PC-3 (cell line): ENCODE measurements at regions not wholly inside any gene's neighbourhood (a gene's known extent, or its start where the extent isn't known, plus 50 kb on each side); places are given as distances from the start of the nearest gene placed in this dataset.

Source experiments
- ATAC-seq: fragments of 200-7000 bp; cut with Tn5 transposase; 2 replicates; pipeline ENCODE4 v1.9.1; 2020; ENCODE audit warnings: mild to moderate bottlenecking, moderate library complexity
- BruUV-seq: library from RNA; stranded (reverse); fragments of 400-500 nt; replicated peaks from 2 replicates; lab custom pipeline; 2021; lab: Mats Ljungman, UMichigan
- CTCF ChIA-PET: fragments of 300-600 bp; sonication (Branson Sonifier 250); formaldehyde crosslinking; loops from one replicate; lab custom pipeline; 2022; ENCODE audit warnings: antibody characterized with exemption; lab: Charles Lee
- POLR2A ChIA-PET: fragments of 300-600 bp; sonication (Branson Sonifier 250); formaldehyde crosslinking; loops from one replicate; lab custom pipeline; 2022; ENCODE audit warnings: antibody characterized with exemption; ENCODE audit not compliant: unreplicated experiment; lab: Charles Lee
- DNase-seq: peaks from one replicate; pipeline ENCODE4 v3.0.0-alpha.2; 2015
- H2AFZ ChIP-seq: fragments of 300-600 bp; sonication (generic); 2 replicates; pipeline ENCODE4 v1.6.0; 2016; ENCODE audit warnings: antibody characterized with exemption, low read length
- H3F3A ChIP-seq: fragments of 300-600 bp; sonication (generic); one replicate; pipeline ENCODE4 v1.6.0; 2017; ENCODE audit warnings: antibody characterized with exemption, low read length, control low read depth, mild to moderate bottlenecking; ENCODE audit not compliant: unreplicated experiment
- H3K27ac ChIP-seq: fragments of 300-600 bp; sonication (generic); 2 replicates; pipeline ENCODE4 v1.5.1; 2016; ENCODE audit warnings: mild to moderate bottlenecking, low read length
- H3K27me3 ChIP-seq: fragments of 300-600 bp; sonication (generic); 2 replicates; pipeline ENCODE4 v1.6.1; 2016; ENCODE audit warnings: low read length, mixed read lengths
- H3K36me3 ChIP-seq: fragments of 300-600 bp; sonication (generic); 2 replicates; pipeline ENCODE4 v1.6.1; 2016; ENCODE audit warnings: low read depth, mixed run types, low read length, mixed read lengths
- H3K4me1 ChIP-seq: fragments of 300-600 bp; sonication (generic); 2 replicates; pipeline ENCODE4 v1.5.1; 2016; ENCODE audit warnings: low read length; ENCODE audit not compliant: insufficient read depth
- H3K4me2 ChIP-seq: fragments of 300-600 bp; sonication (generic); 2 replicates; pipeline ENCODE4 v1.6.0; 2016; ENCODE audit warnings: low read length
- H3K4me3 ChIP-seq: fragments of 300-600 bp; sonication (generic); 2 replicates; pipeline ENCODE4 v1.5.1; 2016; ENCODE audit warnings: mild to moderate bottlenecking, low read length, mixed read lengths
- H3K79me2 ChIP-seq: fragments of 300-600 bp; sonication (generic); 2 replicates; pipeline ENCODE4 v1.6.1; 2017; ENCODE audit warnings: low read length, mixed read lengths
- H3K9ac ChIP-seq: fragments of 300-600 bp; sonication (generic); 2 replicates; pipeline ENCODE4 v1.6.0; 2016; ENCODE audit warnings: mild to moderate bottlenecking, low read length
- H3K9me2 ChIP-seq: fragments of 300-600 bp; sonication (generic); replicated peaks from 2 replicates; pipeline ENCODE4 v1.6.1; 2016; ENCODE audit warnings: mixed run types, low read length, mixed read lengths
- H3K9me3 ChIP-seq: fragments of 300-600 bp; sonication (generic); 2 replicates; pipeline ENCODE4 v1.6.1; 2016; ENCODE audit warnings: low read length, mixed read lengths
- H4K20me1 ChIP-seq: fragments of 300-600 bp; sonication (generic); 2 replicates; pipeline ENCODE4 v1.6.1; 2016; ENCODE audit warnings: low read length, mixed read lengths
- EZH2 ChIP-seq: fragments of 300-600 bp; sonication (generic); IDR thresholded peaks from one replicate; pipeline ENCODE4 v1.6.1; 2017; ENCODE audit warnings: antibody characterized with exemption, mild to moderate bottlenecking, low read length; ENCODE audit not compliant: unreplicated experiment
- EZH2phosphoT487 ChIP-seq: fragments of 300-600 bp; sonication (generic); IDR thresholded peaks from 2 replicates; pipeline ENCODE4 v1.6.1; 2018; ENCODE audit warnings: mild to moderate bottlenecking, antibody characterized with exemption, low read length, borderline replicate concordance
- intact Hi-C: fragments of 100-400 bp; cut with micrococcal nuclease; formaldehyde crosslinking; loops from 2 replicates; pipeline ENCODE4 v1.9.0; 2023
- TF ChIP-seq, protein P1 (sequence below): fragments of 300-600 bp; sonication (generic); conservative IDR thresholded peaks from 2 replicates; pipeline ENCODE4 v1.5.1; 2017; ENCODE audit warnings: antibody characterized with exemption, low read depth, mild to moderate bottlenecking, low read length

DNA sequence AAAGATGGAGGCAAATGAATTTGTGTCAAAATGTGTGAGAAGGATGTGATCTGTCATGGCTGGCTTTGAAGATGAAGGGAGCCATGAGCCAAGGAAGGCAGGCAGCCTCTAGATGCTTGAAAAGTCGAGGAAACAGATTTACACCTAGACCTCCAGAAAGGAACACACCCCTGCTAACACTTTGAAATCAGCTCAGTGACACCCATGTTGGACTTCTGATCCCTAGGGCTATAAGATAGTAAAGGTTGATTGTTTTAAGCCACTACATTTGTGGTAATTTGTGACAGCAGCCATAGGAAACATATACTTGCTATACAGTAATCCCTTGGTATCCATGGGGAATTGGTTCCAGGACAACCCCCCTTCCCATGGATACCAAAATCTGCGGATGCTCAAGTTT, 80.5 kb upstream of the DYRK2 start:
- DNase-seq = no peak
- ChIA-PET POLR2A (no interaction called here), CTCF (no interaction called here)
- 0 out of 2 replicates have a peak, but pooled peaks cover 4% of the 10 kb centered on the region for H3K27me3 ChIP-seq
- no peaks in the 10 kb centered on the region for H3K79me2 ChIP-seq
- intact Hi-C loops = no loop called here
- no peak overlapping the region for H3K4me3 ChIP-seq
- H3K4me2 ChIP-seq = no peak overlapping the region
- H3F3A ChIP-seq = no peaks in the 10 kb centered on the region
- no peaks in the 10 kb centered on the region for H4K20me1 ChIP-seq
- H3K9me3 ChIP-seq = no peaks in the 10 kb centered on the region
- no peak overlapping the region for H3K9ac ChIP-seq
- no peak for ATAC-seq
- no peak for TF ChIP-seq EZH2
- TF ChIP-seq, protein P1, sequence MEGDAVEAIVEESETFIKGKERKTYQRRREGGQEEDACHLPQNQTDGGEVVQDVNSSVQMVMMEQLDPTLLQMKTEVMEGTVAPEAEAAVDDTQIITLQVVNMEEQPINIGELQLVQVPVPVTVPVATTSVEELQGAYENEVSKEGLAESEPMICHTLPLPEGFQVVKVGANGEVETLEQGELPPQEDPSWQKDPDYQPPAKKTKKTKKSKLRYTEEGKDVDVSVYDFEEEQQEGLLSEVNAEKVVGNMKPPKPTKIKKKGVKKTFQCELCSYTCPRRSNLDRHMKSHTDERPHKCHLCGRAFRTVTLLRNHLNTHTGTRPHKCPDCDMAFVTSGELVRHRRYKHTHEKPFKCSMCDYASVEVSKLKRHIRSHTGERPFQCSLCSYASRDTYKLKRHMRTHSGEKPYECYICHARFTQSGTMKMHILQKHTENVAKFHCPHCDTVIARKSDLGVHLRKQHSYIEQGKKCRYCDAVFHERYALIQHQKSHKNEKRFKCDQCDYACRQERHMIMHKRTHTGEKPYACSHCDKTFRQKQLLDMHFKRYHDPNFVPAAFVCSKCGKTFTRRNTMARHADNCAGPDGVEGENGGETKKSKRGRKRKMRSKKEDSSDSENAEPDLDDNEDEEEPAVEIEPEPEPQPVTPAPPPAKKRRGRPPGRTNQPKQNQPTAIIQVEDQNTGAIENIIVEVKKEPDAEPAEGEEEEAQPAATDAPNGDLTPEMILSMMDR = no peak
- no peak for TF ChIP-seq EZH2phosphoT487
- no peak overlapping the region for H3K27ac ChIP-seq
- no TSS peak for BruUV-seq
- no peaks in the 10 kb centered on the region for H3K9me2 ChIP-seq
- no peaks in the 10 kb centered on the region for H3K4me1 ChIP-seq
- no peak overlapping the region for H2AFZ ChIP-seq
- H3K36me3 ChIP-seq = no peaks in the 10 kb centered on the region

DNA sequence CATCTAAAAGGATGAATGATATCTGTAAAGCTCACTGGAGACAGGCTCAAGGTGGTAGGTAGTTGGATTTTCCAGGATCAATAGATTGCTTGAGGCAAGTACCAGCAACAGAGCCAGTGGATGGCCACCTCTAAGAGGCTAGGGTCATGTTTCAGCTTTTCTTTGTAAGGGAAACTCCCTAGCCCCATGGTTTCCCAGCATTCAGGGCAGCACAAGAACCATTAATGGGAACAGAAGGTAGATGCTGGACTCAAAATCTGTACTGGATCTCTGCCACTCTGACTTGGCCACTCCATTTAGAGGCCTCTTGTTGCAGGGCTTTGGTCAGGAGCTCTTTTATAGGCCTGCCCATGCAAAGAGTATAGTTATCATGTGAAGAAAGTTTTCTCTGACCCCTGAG, 76.1 kb upstream of the DYRK2 start:
- TF ChIP-seq EZH2 = no peak
- TF ChIP-seq EZH2phosphoT487 = no peak
- TF ChIP-seq, protein P1 = no peak
- no peak overlapping the region for H3K4me2 ChIP-seq
- CTCF ChIA-PET = no interaction called here
- 0 out of 2 replicates have a peak, but pooled peaks cover 4% of the 10 kb centered on the region for H3K27me3 ChIP-seq
- no peaks in the 10 kb centered on the region for H3K36me3 ChIP-seq
- POLR2A ChIA-PET = no interaction called here
- no peaks in the 10 kb centered on the region for H3K79me2 ChIP-seq
- H3K27ac ChIP-seq = no peak overlapping the region
- no peak overlapping the region for H3K4me3 ChIP-seq
- BruUV-seq = no TSS peak
- H3K9me2 ChIP-seq = no peaks in the 10 kb centered on the region
- no peaks in the 10 kb centered on the region for H3K9me3 ChIP-seq
- no peaks in the 10 kb centered on the region for H4K20me1 ChIP-seq
- no peak overlapping the region for H2AFZ ChIP-seq
- no peaks in the 10 kb centered on the region for H3F3A ChIP-seq
- no peaks in the 10 kb centered on the region for H3K4me1 ChIP-seq
- ATAC-seq (no peak), DNase-seq (no peak)
- intact Hi-C loops = no loop called here
- H3K9ac ChIP-seq = no peak overlapping the region

DNA sequence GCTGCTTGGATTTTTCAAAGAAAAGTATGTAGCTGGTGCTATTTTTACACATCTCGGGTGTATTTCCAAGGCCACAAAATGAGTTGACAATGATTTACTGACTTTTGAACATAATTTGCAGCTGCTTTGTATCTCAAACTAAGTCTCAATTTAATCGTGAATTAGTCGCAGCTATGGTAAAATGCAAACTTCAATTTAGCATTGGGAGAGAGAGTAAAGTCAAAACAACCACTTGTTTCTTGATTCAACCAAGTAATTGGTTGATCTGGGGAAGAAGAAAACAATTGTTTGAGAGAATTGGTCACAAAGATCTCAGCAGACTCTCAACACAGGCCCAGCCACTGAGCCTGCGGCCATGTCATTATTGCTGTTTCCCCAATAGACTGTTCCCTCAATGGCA, 75.0 kb upstream of the DYRK2 start:
- H4K20me1 ChIP-seq = no peaks in the 10 kb centered on the region
- H3K79me2 ChIP-seq = no peaks in the 10 kb centered on the region
- no peaks in the 10 kb centered on the region for H3K36me3 ChIP-seq
- DNase-seq (no peak), ATAC-seq (no peak)
- H3K9me3 ChIP-seq = no peaks in the 10 kb centered on the region
- ChIA-PET POLR2A (no interaction called here), CTCF (no interaction called here)
- TF ChIP-seq EZH2 = no peak
- TF ChIP-seq, protein P1 = no peak
- TF ChIP-seq EZH2phosphoT487 = no peak
- no peaks in the 10 kb centered on the region for H3K9me2 ChIP-seq
- no peak overlapping the region for H3K4me3 ChIP-seq
- intact Hi-C loops = no loop called here
- H3K27me3 ChIP-seq = 0 out of 2 replicates have a peak, but pooled peaks cover 4% of the 10 kb centered on the region
- H3F3A ChIP-seq = no peaks in the 10 kb centered on the region
- no peaks in the 10 kb centered on the region for H3K4me1 ChIP-seq
- H3K9ac ChIP-seq = no peak overlapping the region
- no TSS peak for BruUV-seq
- no peak overlapping the region for H3K4me2 ChIP-seq
- H3K27ac ChIP-seq = no peak overlapping the region
- H2AFZ ChIP-seq = no peak overlapping the region
